A549 (cell line): ENCODE measurements at regions not wholly inside any gene's neighbourhood (a gene's known extent, or its start where the extent isn't known, plus 50 kb on each side); places are given as distances from the start of the nearest gene placed in this dataset.

Experiments
- ATAC-seq, 2 experiments: fragments of 200-7000 bp in 1 of 2; fragments of >200 bp in 1 of 2; cut with Nextera tagmentation in 1 of 2; cut with Tn5 transposase in 1 of 2; 3 replicates each; pipeline versions ENCODE4 v1.8.0 to v1.9.1; 2018 to 2020; ENCODE audit warnings: mild to moderate bottlenecking in 1 of 2, moderate library complexity in 1 of 2
- CTCF ChIA-PET: fragments of 300-600 bp; sonication (Branson Sonifier 250); formaldehyde crosslinking; extraction: SDS; loops from one replicate; lab custom pipeline; 2021; ENCODE audit warnings: antibody characterized with exemption, inconsistent platforms; lab: Yijun Ruan, JAX
- POLR2A ChIA-PET: fragments of 350-600 bp; formaldehyde crosslinking; extraction: SDS; loops from one replicate; lab custom pipeline; 2021; ENCODE audit warnings: antibody characterized with exemption, inconsistent platforms; lab: Yijun Ruan, JAX
- DNase-seq, 2 experiments: peaks; one replicate each; pipeline versions ENCODE4 v3.0.0 to v3.0.0-alpha.2; 2011 to 2016; ENCODE audit warnings: low read depth in 1 of 2, low spot score in 1 of 2
- FAIRE-seq: peaks from 2 replicates; lab custom pipeline; 2011; peaks lifted over from hg19 to GRCh38; lab: Jason Lieb, UNC
- H3K27ac ChIP-seq, 2 experiments: fragments of >200 bp; sonication (Bioruptor Twin); formaldehyde crosslinking; 3 replicates each; pipeline ENCODE4 v1.5.1; 2016 to 2017
- H3K4me1 ChIP-seq: fragments of >200 bp; sonication (Bioruptor Twin); formaldehyde crosslinking; 3 replicates; pipeline ENCODE4 v1.6.1; 2016
- H3K4me2 ChIP-seq: fragments of >200 bp; sonication (Bioruptor Twin); formaldehyde crosslinking; 3 replicates; pipeline ENCODE4 v1.6.1; 2016
- H3K4me3 ChIP-seq: fragments of >200 bp; sonication (Bioruptor Twin); formaldehyde crosslinking; 3 replicates; pipeline ENCODE4 v1.5.1; 2016
- H3K9me3 ChIP-seq: fragments of >200 bp; sonication (Bioruptor Twin); formaldehyde crosslinking; 3 replicates; pipeline ENCODE4 v1.6.1; 2016
- CBX2 ChIP-seq: fragments of 200-600 bp; sonication (generic); IDR thresholded peaks from 2 replicates; pipeline ENCODE4 v1.6.1; 2016; ENCODE audit warnings: low read depth, mild to moderate bottlenecking, borderline replicate concordance
- CBX8 ChIP-seq: fragments of 200-600 bp; sonication (generic); IDR thresholded peaks from 2 replicates; pipeline ENCODE4 v1.6.1; 2016
- CHD2 ChIP-seq: fragments of 150-350 bp; IDR thresholded peaks from 2 replicates; pipeline ENCODE4 v1.6.1; 2014; ENCODE audit warnings: low read length; ENCODE audit not compliant: partially characterized antibody
- EHMT2 ChIP-seq: fragments of 200-600 bp; sonication (generic); IDR thresholded peaks from 2 replicates; pipeline ENCODE4 v1.6.1; 2016; ENCODE audit warnings: antibody characterized with exemption, low read depth, mild to moderate bottlenecking, moderate library complexity
- EP300 ChIP-seq, 2 experiments: fragments of >200 bp; sonication (Bioruptor Twin); formaldehyde crosslinking; IDR thresholded peaks; 2 replicates in 1 of 2; 3 replicates in 1 of 2; pipeline ENCODE4 v1.6.1; 2016 to 2017
- FOSL2 ChIP-seq, 2 experiments: fragments of 450-650 bp in 1 of 2; fragments of >200 bp in 1 of 2; sonication (Bioruptor Twin) in 1 of 2; formaldehyde crosslinking; IDR thresholded peaks; 2 replicates each; pipeline versions ENCODE4 v1.5.0 to v1.6.1; 2016 to 2020; ENCODE audit warnings: mild to moderate bottlenecking in 1 of 2, moderate library complexity in 1 of 2
- HDAC2 ChIP-seq: fragments of 200-600 bp; sonication (generic); IDR thresholded peaks from 2 replicates; pipeline ENCODE4 v1.6.1; 2016
- HEYL ChIP-seq: fragments of 250-450 bp; sonication (Bioruptor Pico); IDR thresholded peaks from 2 replicates; pipeline ENCODE4 v1.8.0; 2021; ENCODE audit warnings: mild to moderate bottlenecking, moderate library complexity
- HOXA7 ChIP-seq: fragments of 250-450 bp; sonication (Bioruptor Pico); IDR thresholded peaks from 2 replicates; pipeline ENCODE4 v1.5.0; 2020; ENCODE audit warnings: mild to moderate bottlenecking, moderate library complexity
- HOXB13 ChIP-seq: fragments of 250-450 bp; sonication (Bioruptor Pico); IDR thresholded peaks from 2 replicates; pipeline ENCODE4 v1.5.0; 2020; ENCODE audit warnings: low read depth, mild to moderate bottlenecking, moderate library complexity
- HOXB5 ChIP-seq: fragments of 250-450 bp; sonication (Bioruptor Pico); IDR thresholded peaks from 2 replicates; pipeline ENCODE4 v1.5.0; 2020; ENCODE audit warnings: mild to moderate bottlenecking, moderate library complexity
- PHF8 ChIP-seq: fragments of 200-600 bp; sonication (generic); IDR thresholded peaks from 2 replicates; pipeline ENCODE4 v1.6.1; 2016; ENCODE audit warnings: low read depth, mild to moderate bottlenecking, antibody characterized with exemption, moderate library complexity, borderline replicate concordance
- RCOR1 ChIP-seq: fragments of 150-350 bp; IDR thresholded peaks from 2 replicates; pipeline ENCODE4 v1.6.1; 2014; ENCODE audit warnings: antibody characterized with exemption, low read length, low read depth
- ZFP36 ChIP-seq: fragments of 450-650 bp; IDR thresholded peaks from 2 replicates; pipeline ENCODE4 v1.6.1; 2014; ENCODE audit warnings: borderline replicate concordance; ENCODE audit not compliant: partially characterized antibody
- ZNF302 ChIP-seq: fragments of 250-450 bp; sonication (Bioruptor Pico); IDR thresholded peaks from 2 replicates; pipeline ENCODE4 v1.9.0; 2021; ENCODE audit warnings: inconsistent platforms, mild to moderate bottlenecking, moderate library complexity
- WGBS: methylation state at CpG from one replicate; pipeline ENCODE4 v1.1.6; 2017; ENCODE audit errors: missing lambda C conversion rate; 5-methylcytosine and 5-hydroxymethylcytosine counted together
- TF ChIP-seq, protein P1 (sequence below): fragments of >200 bp; sonication (Bioruptor Twin); formaldehyde crosslinking; IDR thresholded peaks from 3 replicates; pipeline ENCODE4 v1.6.1; 2016
- TF ChIP-seq, protein P2 (sequence below): fragments of >200 bp; sonication (Bioruptor Twin); formaldehyde crosslinking; IDR thresholded peaks from 2 replicates; pipeline ENCODE4 v1.6.1; 2016
- TF ChIP-seq, protein P3 (sequence below): IDR thresholded peaks from 2 replicates; pipeline ENCODE4 v1.6.1; 2012
- TF ChIP-seq, protein P4 (sequence below): fragments of 150-350 bp; IDR thresholded peaks from 2 replicates; pipeline ENCODE4 v1.6.1; 2014; ENCODE audit warnings: low read depth, mild to moderate bottlenecking, low read length
- TF ChIP-seq, protein P5 (sequence below): fragments of 200-600 bp; sonication (generic); IDR thresholded peaks from 2 replicates; pipeline ENCODE4 v1.6.1; 2016; ENCODE audit warnings: antibody characterized with exemption, mild to moderate bottlenecking, moderate library complexity

DNA sequence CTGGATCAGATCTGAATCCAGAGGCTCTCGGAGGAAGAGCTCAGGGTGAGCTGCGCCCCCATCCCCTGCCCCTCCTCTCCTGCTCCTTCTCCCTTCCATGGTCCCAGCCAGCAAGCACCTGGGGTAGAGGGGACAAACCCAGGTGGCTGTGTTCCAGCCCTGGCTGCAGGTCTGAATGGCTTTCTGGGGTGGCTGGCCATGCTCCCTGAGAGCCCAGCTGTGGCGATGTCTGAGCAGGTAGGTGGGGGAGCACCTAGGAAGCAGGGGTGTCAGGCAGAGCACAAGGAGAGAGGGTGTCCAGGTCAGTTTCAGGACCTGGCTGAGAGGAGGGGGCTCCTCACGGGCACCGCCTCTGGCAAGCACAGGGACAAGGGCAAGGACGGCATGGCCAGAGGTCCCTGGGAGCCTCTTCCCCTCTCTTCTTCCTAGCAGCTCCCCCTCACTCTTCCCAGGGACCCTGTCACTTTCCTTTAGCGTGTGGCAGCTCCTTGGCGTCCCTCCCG lies 310.0 kb downstream of the SEC14L1 start:
- TF ChIP-seq ZFP36 (no peak), HOXB13 (CRISPR knock-in tag) (no peak), CBX8 (no peak), PHF8 (no peak), ZNF302 (no peak), HOXB5 (no peak), HEYL (CRISPR knock-in tag) (no peak), EHMT2 (no peak), HDAC2 (no peak), CHD2 (no peak), RCOR1 (no peak), HOXA7 (CRISPR knock-in tag) (no peak), CBX2 (no peak)
- TF ChIP-seq, protein P1, sequence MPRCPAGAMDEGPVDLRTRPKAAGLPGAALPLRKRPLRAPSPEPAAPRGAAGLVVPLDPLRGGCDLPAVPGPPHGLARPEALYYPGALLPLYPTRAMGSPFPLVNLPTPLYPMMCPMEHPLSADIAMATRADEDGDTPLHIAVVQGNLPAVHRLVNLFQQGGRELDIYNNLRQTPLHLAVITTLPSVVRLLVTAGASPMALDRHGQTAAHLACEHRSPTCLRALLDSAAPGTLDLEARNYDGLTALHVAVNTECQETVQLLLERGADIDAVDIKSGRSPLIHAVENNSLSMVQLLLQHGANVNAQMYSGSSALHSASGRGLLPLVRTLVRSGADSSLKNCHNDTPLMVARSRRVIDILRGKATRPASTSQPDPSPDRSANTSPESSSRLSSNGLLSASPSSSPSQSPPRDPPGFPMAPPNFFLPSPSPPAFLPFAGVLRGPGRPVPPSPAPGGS: no peak
- TF ChIP-seq, protein P2, sequence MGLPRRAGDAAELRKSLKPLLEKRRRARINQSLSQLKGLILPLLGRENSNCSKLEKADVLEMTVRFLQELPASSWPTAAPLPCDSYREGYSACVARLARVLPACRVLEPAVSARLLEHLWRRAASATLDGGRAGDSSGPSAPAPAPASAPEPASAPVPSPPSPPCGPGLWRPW: no peak
- TF ChIP-seq, protein P3, sequence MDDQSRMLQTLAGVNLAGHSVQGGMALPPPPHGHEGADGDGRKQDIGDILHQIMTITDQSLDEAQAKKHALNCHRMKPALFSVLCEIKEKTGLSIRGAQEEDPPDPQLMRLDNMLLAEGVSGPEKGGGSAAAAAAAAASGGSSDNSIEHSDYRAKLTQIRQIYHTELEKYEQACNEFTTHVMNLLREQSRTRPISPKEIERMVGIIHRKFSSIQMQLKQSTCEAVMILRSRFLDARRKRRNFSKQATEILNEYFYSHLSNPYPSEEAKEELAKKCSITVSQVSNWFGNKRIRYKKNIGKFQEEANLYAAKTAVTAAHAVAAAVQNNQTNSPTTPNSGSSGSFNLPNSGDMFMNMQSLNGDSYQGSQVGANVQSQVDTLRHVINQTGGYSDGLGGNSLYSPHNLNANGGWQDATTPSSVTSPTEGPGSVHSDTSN: no peak
- TF ChIP-seq, protein P4, sequence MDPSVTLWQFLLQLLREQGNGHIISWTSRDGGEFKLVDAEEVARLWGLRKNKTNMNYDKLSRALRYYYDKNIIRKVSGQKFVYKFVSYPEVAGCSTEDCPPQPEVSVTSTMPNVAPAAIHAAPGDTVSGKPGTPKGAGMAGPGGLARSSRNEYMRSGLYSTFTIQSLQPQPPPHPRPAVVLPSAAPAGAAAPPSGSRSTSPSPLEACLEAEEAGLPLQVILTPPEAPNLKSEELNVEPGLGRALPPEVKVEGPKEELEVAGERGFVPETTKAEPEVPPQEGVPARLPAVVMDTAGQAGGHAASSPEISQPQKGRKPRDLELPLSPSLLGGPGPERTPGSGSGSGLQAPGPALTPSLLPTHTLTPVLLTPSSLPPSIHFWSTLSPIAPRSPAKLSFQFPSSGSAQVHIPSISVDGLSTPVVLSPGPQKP: no peak
- TF ChIP-seq, protein P5, sequence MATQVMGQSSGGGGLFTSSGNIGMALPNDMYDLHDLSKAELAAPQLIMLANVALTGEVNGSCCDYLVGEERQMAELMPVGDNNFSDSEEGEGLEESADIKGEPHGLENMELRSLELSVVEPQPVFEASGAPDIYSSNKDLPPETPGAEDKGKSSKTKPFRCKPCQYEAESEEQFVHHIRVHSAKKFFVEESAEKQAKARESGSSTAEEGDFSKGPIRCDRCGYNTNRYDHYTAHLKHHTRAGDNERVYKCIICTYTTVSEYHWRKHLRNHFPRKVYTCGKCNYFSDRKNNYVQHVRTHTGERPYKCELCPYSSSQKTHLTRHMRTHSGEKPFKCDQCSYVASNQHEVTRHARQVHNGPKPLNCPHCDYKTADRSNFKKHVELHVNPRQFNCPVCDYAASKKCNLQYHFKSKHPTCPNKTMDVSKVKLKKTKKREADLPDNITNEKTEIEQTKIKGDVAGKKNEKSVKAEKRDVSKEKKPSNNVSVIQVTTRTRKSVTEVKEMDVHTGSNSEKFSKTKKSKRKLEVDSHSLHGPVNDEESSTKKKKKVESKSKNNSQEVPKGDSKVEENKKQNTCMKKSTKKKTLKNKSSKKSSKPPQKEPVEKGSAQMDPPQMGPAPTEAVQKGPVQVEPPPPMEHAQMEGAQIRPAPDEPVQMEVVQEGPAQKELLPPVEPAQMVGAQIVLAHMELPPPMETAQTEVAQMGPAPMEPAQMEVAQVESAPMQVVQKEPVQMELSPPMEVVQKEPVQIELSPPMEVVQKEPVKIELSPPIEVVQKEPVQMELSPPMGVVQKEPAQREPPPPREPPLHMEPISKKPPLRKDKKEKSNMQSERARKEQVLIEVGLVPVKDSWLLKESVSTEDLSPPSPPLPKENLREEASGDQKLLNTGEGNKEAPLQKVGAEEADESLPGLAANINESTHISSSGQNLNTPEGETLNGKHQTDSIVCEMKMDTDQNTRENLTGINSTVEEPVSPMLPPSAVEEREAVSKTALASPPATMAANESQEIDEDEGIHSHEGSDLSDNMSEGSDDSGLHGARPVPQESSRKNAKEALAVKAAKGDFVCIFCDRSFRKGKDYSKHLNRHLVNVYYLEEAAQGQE: no peak
- peak in 1 of 2 experiments; percentile 17; a peak in 2 of 6 replicates for ATAC-seq
- DNase-seq: no peak
- Histone ChIP-seq H3K27ac (peak overlapping the region; percentile 1 to 69; a peak in 3 of 6 replicates), H3K9me3 (no peaks in the 10 kb centered on the region), H3K4me3 (no peak overlapping the region), H3K4me2 (no peak overlapping the region), H3K4me1 (peaks cover 22% of the 10 kb centered on the region)
- CTCF ChIA-PET: interaction anchor here (1.2 to 10.5 kb wide), 4 partner anchors 11 to 119 kb away, joined by 3 to 111 read pairs (median 5); no protein-coding TSS in a partner anchor
- POLR2A ChIA-PET: no interaction called here
- WGBS: 96% methylated on average over 9 of the region's 9 CpGs
- no peak for FAIRE-seq

DNA sequence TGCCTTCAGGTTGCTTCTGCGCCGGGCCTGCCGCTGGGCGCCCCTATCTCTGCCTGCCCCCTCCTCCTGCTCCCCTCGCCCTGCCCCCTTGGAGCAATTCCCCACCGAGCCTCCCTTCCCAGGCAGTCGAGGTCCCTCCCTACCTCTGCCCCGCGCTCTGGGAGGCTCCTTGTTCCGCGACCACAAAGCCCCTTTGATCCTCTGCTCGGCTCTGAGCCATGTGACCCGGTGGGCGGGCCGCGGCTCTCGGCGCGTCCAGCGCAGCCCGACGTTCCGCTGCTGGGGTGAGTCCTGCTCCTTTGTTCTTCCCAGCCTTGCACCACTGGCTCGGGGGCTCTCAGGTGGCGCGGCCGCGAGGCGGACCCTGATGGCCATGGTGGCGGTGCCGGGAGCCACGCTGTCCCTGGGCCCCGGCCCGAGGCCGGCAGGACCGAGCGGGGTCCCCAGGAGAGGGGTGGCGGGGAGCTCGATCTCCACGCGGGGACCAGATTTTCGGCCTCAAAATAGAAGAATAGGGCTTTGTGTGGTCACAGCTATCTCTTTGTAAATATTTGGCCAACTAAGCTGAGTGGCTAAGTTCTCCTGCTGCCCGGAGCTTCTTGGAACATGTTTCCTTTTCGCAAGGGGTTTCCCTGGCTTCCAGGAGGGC lies 310.6 kb downstream of the SEC14L1 start:
- DNase-seq (no peak), ATAC-seq (no peak), FAIRE-seq (no peak)
- Histone ChIP-seq H3K4me2 (no peak overlapping the region), H3K4me1 (peaks cover 22% of the 10 kb centered on the region), H3K27ac (no peak overlapping the region), H3K4me3 (no peak overlapping the region), H3K9me3 (no peaks in the 10 kb centered on the region)
- WGBS: 91% methylated on average over 30 of the region's 44 CpGs
- TF ChIP-seq, protein P4: no peak
- TF ChIP-seq FOSL2 (IDR thresholded peaks at IDR 0.05): no peak
- no peak for TF ChIP-seq FOSL2 (CRISPR knock-in tag; IDR thresholded peaks at IDR 0.05)
- TF ChIP-seq EP300 (IDR thresholded peaks at IDR 0.05): no peak
- TF ChIP-seq HDAC2: no peak
- no peak for TF ChIP-seq HOXB13 (CRISPR knock-in tag)
- TF ChIP-seq ZNF302: no peak
- no peak for TF ChIP-seq HOXB5
- ChIA-PET CTCF (interaction anchor here (0.7 to 10.5 kb wide), 5 partner anchors 12 to 127 kb away, joined by 3 to 111 read pairs (median 4); no protein-coding TSS in a partner anchor), POLR2A (no interaction called here)
